Vagina (tissue), 2 donors: ENCODE measurements at regions not wholly inside any gene's neighbourhood (a gene's known extent, or its start where the extent isn't known, plus 50 kb on each side); places are given as distances from the start of the nearest gene placed in this dataset.

ENCODE experiments used
- DNase-seq, 2 donors: peaks; one replicate each; pipeline ENCODE4 v3.0.0-alpha.2; 2017; ENCODE audit errors: extremely low spot score in 2 of 2
- H3K27ac ChIP-seq: fragments of 200-600 bp; sonication (generic); one replicate; pipeline ENCODE4 v1.5.1; 2019
- H3K27me3 ChIP-seq: fragments of 200-600 bp; sonication (generic); one replicate; pipeline ENCODE4 v1.5.1; 2019
- H3K36me3 ChIP-seq, 2 donors: fragments of 200-600 bp; sonication (generic); one replicate each; pipeline ENCODE4 v1.5.1; 2017 to 2019
- H3K4me1 ChIP-seq: fragments of 200-600 bp; sonication (generic); one replicate; pipeline ENCODE4 v1.5.1; 2019
- H3K4me3 ChIP-seq, 2 donors: fragments of 200-600 bp; sonication (generic); 1 replicate in 1 of 2; 2 replicates in 1 of 2; pipeline ENCODE4 v1.5.1; 2016 to 2019
- H3K9me3 ChIP-seq: fragments of 200-600 bp; sonication (generic); one replicate; pipeline ENCODE4 v1.5.1; 2019
- CTCF ChIP-seq, 3 experiments: fragments of 450-650 bp in 2 of 3; fragments of 200-600 bp in 1 of 3; sonication (generic) in 1 of 3; IDR thresholded peaks; one replicate each; pipeline ENCODE4 v1.5.1; 2017 to 2019; ENCODE audit warnings: antibody characterized with exemption in 3 of 3, mild to moderate bottlenecking in 2 of 3, moderate library complexity in 2 of 3
- POLR2A ChIP-seq, 2 donors: fragments of 450-650 bp; IDR thresholded peaks; one replicate each; pipeline ENCODE4 v1.6.1; 2017; ENCODE audit warnings: antibody characterized with exemption in 2 of 2, mild to moderate bottlenecking in 2 of 2, moderate library complexity in 2 of 2
- POLR2AphosphoS5 ChIP-seq, 2 donors: sonication (generic); formaldehyde crosslinking; IDR thresholded peaks; one replicate each; pipeline ENCODE4 v1.9.0; 2017; ENCODE audit warnings: antibody characterized with exemption in 2 of 2, mild to moderate bottlenecking in 2 of 2, low read depth in 1 of 2; ENCODE audit not compliant: insufficient read depth in 1 of 2
- intact Hi-C: fragments of 100-400 bp; cut with DNase I; formaldehyde crosslinking; loops from one replicate; pipeline ENCODE4 v1.15.1; 2023

- Histone ChIP-seq H3K4me3 (no peak overlapping the region), H3K27ac (no peak overlapping the region), H3K4me1 (no peaks in the 10 kb centered on the region), H3K27me3 (no peaks in the 10 kb centered on the region), H3K36me3 (no peaks in the 10 kb centered on the region), H3K9me3 (no peaks in the 10 kb centered on the region)
- DNase-seq: no peak
- no peak for TF ChIP-seq POLR2AphosphoS5 (IDR thresholded peaks at IDR 0.05; ENCODE audit: insufficient read depth in 1 of 2, low read depth in 1 of 2)
- TF ChIP-seq POLR2A (IDR thresholded peaks at IDR 0.05): no peak
- TF ChIP-seq CTCF (IDR thresholded peaks at IDR 0.05): no peak
- intact Hi-C loops: no loop called here
Observed at GRCh38 chr2:34311816-34312215, 712.7 kb upstream of the FAM98A start.

GRCh38 chr2:34308140-34308539, 709.0 kb upstream of the FAM98A start:
- Histone ChIP-seq H3K4me1 (no peaks in the 10 kb centered on the region), H3K9me3 (no peaks in the 10 kb centered on the region), H3K27me3 (no peaks in the 10 kb centered on the region), H3K27ac (no peak overlapping the region), H3K4me3 (no peak overlapping the region), H3K36me3 (no peaks in the 10 kb centered on the region)
- DNase-seq: no peak
- intact Hi-C loops: no loop called here
- TF ChIP-seq CTCF (IDR thresholded peaks at IDR 0.05) (no peak), POLR2AphosphoS5 (IDR thresholded peaks at IDR 0.05; ENCODE audit: insufficient read depth in 1 of 2, low read depth in 1 of 2) (no peak), POLR2A (IDR thresholded peaks at IDR 0.05) (no peak)

DNA sequence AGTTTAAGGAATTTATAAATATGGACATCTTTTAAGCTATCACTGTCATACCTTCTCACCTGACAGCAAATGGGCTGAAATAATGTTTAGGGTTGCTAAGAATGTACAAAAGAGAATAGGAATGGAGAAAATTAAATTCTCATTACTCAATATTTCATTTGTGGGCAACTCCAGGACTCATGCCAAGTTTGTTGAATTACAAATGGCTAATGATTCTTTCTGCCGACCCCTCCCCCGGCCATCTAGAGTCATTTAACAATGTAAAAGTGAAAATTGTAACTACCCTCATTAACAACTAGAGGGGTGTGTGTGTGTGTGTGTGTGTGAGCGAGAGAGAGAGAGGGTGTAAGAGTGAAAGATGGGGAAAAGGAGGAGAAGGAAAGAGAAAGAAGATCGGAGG, 708.5 kb upstream of the FAM98A start:
- intact Hi-C loops: no loop called here
- no peak for DNase-seq
- H3K9me3 ChIP-seq: no peaks in the 10 kb centered on the region
- no peaks in the 10 kb centered on the region for H3K36me3 ChIP-seq
- TF ChIP-seq POLR2AphosphoS5 (IDR thresholded peaks at IDR 0.05; ENCODE audit: insufficient read depth in 1 of 2, low read depth in 1 of 2) (no peak), POLR2A (IDR thresholded peaks at IDR 0.05) (no peak), CTCF (IDR thresholded peaks at IDR 0.05) (no peak)
- no peak overlapping the region for H3K27ac ChIP-seq
- H3K27me3 ChIP-seq: no peaks in the 10 kb centered on the region
- no peak overlapping the region for H3K4me3 ChIP-seq
- no peaks in the 10 kb centered on the region for H3K4me1 ChIP-seq

DNA sequence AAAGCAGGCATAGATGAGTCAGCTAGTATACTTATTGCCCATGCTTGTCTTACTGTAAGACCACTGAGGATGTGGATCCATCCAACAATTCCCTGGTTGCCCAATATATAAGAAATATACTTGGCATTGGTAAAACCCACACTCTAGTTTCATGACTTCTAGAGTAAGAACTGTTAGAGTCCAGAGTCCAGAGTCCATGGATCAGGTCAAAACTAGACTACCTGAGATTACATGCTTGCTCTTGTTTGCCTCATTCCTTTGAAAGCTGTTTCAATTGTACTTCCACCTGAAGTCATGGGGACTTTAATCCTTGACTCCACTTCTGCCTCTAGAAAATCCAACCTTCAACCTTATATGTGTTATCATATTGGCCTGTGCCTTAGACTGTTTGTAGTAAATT, 707.6 kb upstream of the FAM98A start:
- no peaks in the 10 kb centered on the region for H3K27me3 ChIP-seq
- intact Hi-C loops: no loop called here
- no peak for DNase-seq
- H3K27ac ChIP-seq: no peak overlapping the region
- no peak for TF ChIP-seq CTCF (IDR thresholded peaks at IDR 0.05)
- no peak overlapping the region for H3K4me3 ChIP-seq
- H3K4me1 ChIP-seq: no peaks in the 10 kb centered on the region
- H3K9me3 ChIP-seq: no peaks in the 10 kb centered on the region
- H3K36me3 ChIP-seq: no peaks in the 10 kb centered on the region

GRCh38 chr2:34305587-34305986, 706.5 kb upstream of the FAM98A start:
- H3K4me1 ChIP-seq: no peaks in the 10 kb centered on the region
- H3K27me3 ChIP-seq: no peaks in the 10 kb centered on the region
- intact Hi-C loops: no loop called here
- TF ChIP-seq POLR2AphosphoS5 (IDR thresholded peaks at IDR 0.05; ENCODE audit: insufficient read depth in 1 of 2, low read depth in 1 of 2) (no peak), CTCF (IDR thresholded peaks at IDR 0.05) (no peak), POLR2A (IDR thresholded peaks at IDR 0.05) (no peak)
- H3K9me3 ChIP-seq: no peaks in the 10 kb centered on the region
- no peak overlapping the region for H3K27ac ChIP-seq
- no peaks in the 10 kb centered on the region for H3K36me3 ChIP-seq
- H3K4me3 ChIP-seq: no peak overlapping the region
- no peak for DNase-seq
